ENCODE measurements at regions not wholly inside any gene's neighbourhood (a gene's known extent, or its start where the extent isn't known, plus 50 kb on each side); places are given as distances from the start of the nearest gene placed in this dataset.

- H3K9me3 ChIP-seq (replicated peaks; ENCODE audit: control insufficient read depth, insufficient read depth, low read length): no peaks in the 10 kb centered on the region
- DNase-seq (ENCODE audit: low read depth, low spot score) (no peak), ATAC-seq (no peak), FAIRE-seq (no peak)
- H3K4me1 ChIP-seq (ENCODE audit: control insufficient read depth, insufficient read depth, low read length): no peaks in the 10 kb centered on the region
- no peak overlapping the region for H3K4me3 ChIP-seq
- ChIA-PET SMC1A (ENCODE audit: uncharacterized antibody, unreplicated experiment) (interaction anchor here (0.9 kb wide), 1 partner anchor 19 kb away, joined by 3 read pairs; no protein-coding TSS in a partner anchor), POLR2A (no interaction called here), CTCF (no interaction called here), RAD21 (ENCODE audit: unreplicated experiment) (no interaction called here)
- H3K27me3 ChIP-seq (replicated peaks in 1 of 2; ENCODE audit: control insufficient read depth in 2 of 2, insufficient read depth in 2 of 2, low read length in 1 of 2): peaks cover 0 to 5% of the 10 kb centered on the region in 2 experiments; a peak in 1 of 4 replicates
- no TSS peak for BruUV-seq (replicated peaks)
- H2AFZ ChIP-seq (ENCODE audit: control insufficient read depth, low read depth, low read length): no peak overlapping the region
- no peaks in the 10 kb centered on the region for H4K20me1 ChIP-seq (ENCODE audit: control insufficient read depth, insufficient read depth)
- H3K79me2 ChIP-seq (ENCODE audit: control insufficient read depth, insufficient read depth, low read length): no peaks in the 10 kb centered on the region
- WGBS (ENCODE audit: insufficient coverage, insufficient replicate concordance, low lambda C conversion rate, missing lambda C conversion rate): 55% methylated on average over 4 of the region's 4 CpGs
- no peak overlapping the region for H3K4me2 ChIP-seq (ENCODE audit: control insufficient read depth, insufficient read depth)
- no peak overlapping the region for H3K9ac ChIP-seq (ENCODE audit: control insufficient read depth, insufficient read depth, low read length)
- no peak for TF ChIP-seq EED (IDR thresholded peaks at IDR 0.05; ENCODE audit: low read depth)
- TF ChIP-seq EP300 (IDR thresholded peaks at IDR 0.05; ENCODE audit: borderline replicate concordance in 1 of 2, control insufficient read depth in 1 of 2, low read depth in 2 of 2, low read length in 2 of 2): no peak
- no peak for TF ChIP-seq LARP7 (IDR thresholded peaks at IDR 0.05)
- no peak overlapping the region for H3K27ac ChIP-seq (ENCODE audit: control insufficient read depth, insufficient read depth)
- intact Hi-C loops (cut with micrococcal nuclease; ENCODE audit: unreplicated experiment): no loop called here
- in situ Hi-C loops (cut with MboI): no loop called here
- H3K36me3 ChIP-seq (ENCODE audit: control insufficient read depth in 2 of 2, insufficient read depth in 2 of 2, low read length in 1 of 2): no peaks in the 10 kb centered on the region
Observed at GRCh38 chr6:100268326-100268725, 196.4 kb downstream of the SIM1 start.

GRCh38 chr6:100267721-100268123, 197.0 kb downstream of the SIM1 start:
- intact Hi-C loops (cut with micrococcal nuclease; ENCODE audit: unreplicated experiment): no loop called here
- no peak for TF ChIP-seq MAX (IDR thresholded peaks at IDR 0.05; ENCODE audit: low read depth, low read length)
- TF ChIP-seq KLF5 (IDR thresholded peaks at IDR 0.05; ENCODE audit: partially characterized antibody): no peak
- TF ChIP-seq ZNF622 (IDR thresholded peaks at IDR 0.05): no peak
- TF ChIP-seq SMC3 (IDR thresholded peaks at IDR 0.05; ENCODE audit: borderline replicate concordance, low read length): no peak
- TF ChIP-seq BHLHE40 (IDR thresholded peaks at IDR 0.05; ENCODE audit: borderline replicate concordance in 1 of 2, low read depth in 2 of 2, low read length in 1 of 2): no peak
- no peak for TF ChIP-seq RELA (IDR thresholded peaks at IDR 0.05; ENCODE audit: borderline replicate concordance, partially characterized antibody)
- no peak for TF ChIP-seq IKZF2 (IDR thresholded peaks at IDR 0.05)
- TF ChIP-seq ZNF274 (IDR thresholded peaks at IDR 0.05; ENCODE audit: insufficient read depth, insufficient read length): no peak
- no peak for TF ChIP-seq BMI1 (IDR thresholded peaks at IDR 0.05; ENCODE audit: borderline replicate concordance)
- no peak for TF ChIP-seq CTCF (IDR thresholded peaks at IDR 0.05 in 2 of 3, conservative IDR thresholded peaks at IDR 0.05 in 1 of 3; ENCODE audit: control insufficient read depth in 2 of 3, extremely low read depth in 1 of 3, insufficient read depth in 1 of 3, low read depth in 3 of 3, low read length in 3 of 3)
- no peak for TF ChIP-seq TCF12 (IDR thresholded peaks at IDR 0.05; ENCODE audit: low read depth, low read length)
- no peak for TF ChIP-seq PAX5 (IDR thresholded peaks at IDR 0.05; ENCODE audit: borderline replicate concordance, low read depth, low read length)
- no peak for TF ChIP-seq IKZF1 (conservative IDR thresholded peaks at IDR 0.05)
- no peak for TF ChIP-seq MYC (IDR thresholded peaks at IDR 0.05; ENCODE audit: insufficient read depth, insufficient read length, insufficient replicate concordance, low read length, severe bottlenecking)
- TF ChIP-seq ZNF384 (IDR thresholded peaks at IDR 0.05; ENCODE audit: borderline replicate concordance, low read depth, low read length): no peak

More at GRCh38 chr6:100267721-100268123, 197.0 kb downstream of the SIM1 start:
- Histone ChIP-seq H2AFZ (ENCODE audit: control insufficient read depth, low read depth, low read length) (no peak overlapping the region), H3K27me3 (replicated peaks in 1 of 2; ENCODE audit: control insufficient read depth in 2 of 2, insufficient read depth in 2 of 2, low read length in 1 of 2) (peaks cover 0 to 5% of the 10 kb centered on the region in 2 experiments; a peak in 1 of 4 replicates), H3K9me3 (replicated peaks; ENCODE audit: control insufficient read depth, insufficient read depth, low read length) (no peaks in the 10 kb centered on the region), H3K4me3 (no peak overlapping the region), H3K27ac (ENCODE audit: control insufficient read depth, insufficient read depth) (no peak overlapping the region), H4K20me1 (ENCODE audit: control insufficient read depth, insufficient read depth) (no peaks in the 10 kb centered on the region), H3K4me2 (ENCODE audit: control insufficient read depth, insufficient read depth) (no peak overlapping the region), H3K4me1 (ENCODE audit: control insufficient read depth, insufficient read depth, low read length) (no peaks in the 10 kb centered on the region), H3K9ac (ENCODE audit: control insufficient read depth, insufficient read depth, low read length) (no peak overlapping the region), H3K36me3 (ENCODE audit: control insufficient read depth in 2 of 2, insufficient read depth in 2 of 2, low read length in 1 of 2) (no peaks in the 10 kb centered on the region), H3K79me2 (ENCODE audit: control insufficient read depth, insufficient read depth, low read length) (no peaks in the 10 kb centered on the region)
- RAD21 ChIA-PET (ENCODE audit: unreplicated experiment): no interaction called here
- CTCF ChIA-PET: interaction anchor here (0.7 kb wide), 1 partner anchor 106 kb away, joined by 3 read pairs; no protein-coding TSS in a partner anchor
- FAIRE-seq: no peak
- DNase-seq (ENCODE audit: low read depth, low spot score): no peak
- POLR2A ChIA-PET: no interaction called here
- no peak for ATAC-seq
- BruUV-seq (replicated peaks): no TSS peak
- 64% methylated on average over 1 of the region's 1 CpG for WGBS (ENCODE audit: insufficient coverage, insufficient replicate concordance, low lambda C conversion rate, missing lambda C conversion rate)
- SMC1A ChIA-PET (ENCODE audit: uncharacterized antibody, unreplicated experiment): interaction anchor here (0.6 to 0.9 kb wide), 2 partner anchors 10 to 19 kb away, joined by 3 read pairs; no protein-coding TSS in a partner anchor
- in situ Hi-C loops (cut with MboI): no loop called here

Data from GM12878 (cell line).